GM19395 (cell line): ENCODE measurements at regions not wholly inside any gene's neighbourhood (a gene's known extent, or its start where the extent isn't known, plus 50 kb on each side); places are given as distances from the start of the nearest gene placed in this dataset.

ENCODE experiments used
- ATAC-seq: cut with Tn5 transposase; IDR thresholded peaks from one replicate; pipeline ENCODE4 v1.9.1; 2021; ENCODE audit warnings: mild to moderate bottlenecking, moderate library complexity; ENCODE audit not compliant: unreplicated experiment

- no peak for ATAC-seq
These were observed 130.9 kb upstream of the RPS6KA3 start for GRCh38 chrX:20397587-20397986.

GRCh38 chrX:20394451-20394850, 127.7 kb upstream of the RPS6KA3 start:
- ATAC-seq = no peak

DNA sequence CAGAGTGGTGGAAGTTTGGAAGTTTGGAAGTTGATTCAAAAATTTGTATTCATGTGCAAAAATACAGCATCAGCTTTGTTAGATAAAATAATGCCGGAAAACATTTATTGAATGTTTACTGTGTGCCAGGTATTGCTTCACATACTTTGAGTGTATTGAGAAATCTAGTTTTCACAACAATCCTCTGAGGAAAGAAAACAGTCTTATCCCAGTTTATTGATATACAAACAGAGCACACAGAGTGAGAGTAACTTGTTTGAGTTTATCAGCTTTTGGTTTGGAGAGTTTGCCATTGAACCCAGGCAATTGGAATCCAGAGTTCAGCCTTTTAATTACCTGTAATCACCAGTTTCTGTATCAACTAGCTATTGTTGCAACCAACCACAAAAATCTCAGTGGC, 127.2 kb upstream of the RPS6KA3 start:
- ATAC-seq = no peak

- ATAC-seq = no peak
These were observed 121.9 kb upstream of the RPS6KA3 start for GRCh38 chrX:20388594-20388993.

- no peak for ATAC-seq
These were observed 116.8 kb upstream of the RPS6KA3 start for GRCh38 chrX:20383477-20383876.

DNA sequence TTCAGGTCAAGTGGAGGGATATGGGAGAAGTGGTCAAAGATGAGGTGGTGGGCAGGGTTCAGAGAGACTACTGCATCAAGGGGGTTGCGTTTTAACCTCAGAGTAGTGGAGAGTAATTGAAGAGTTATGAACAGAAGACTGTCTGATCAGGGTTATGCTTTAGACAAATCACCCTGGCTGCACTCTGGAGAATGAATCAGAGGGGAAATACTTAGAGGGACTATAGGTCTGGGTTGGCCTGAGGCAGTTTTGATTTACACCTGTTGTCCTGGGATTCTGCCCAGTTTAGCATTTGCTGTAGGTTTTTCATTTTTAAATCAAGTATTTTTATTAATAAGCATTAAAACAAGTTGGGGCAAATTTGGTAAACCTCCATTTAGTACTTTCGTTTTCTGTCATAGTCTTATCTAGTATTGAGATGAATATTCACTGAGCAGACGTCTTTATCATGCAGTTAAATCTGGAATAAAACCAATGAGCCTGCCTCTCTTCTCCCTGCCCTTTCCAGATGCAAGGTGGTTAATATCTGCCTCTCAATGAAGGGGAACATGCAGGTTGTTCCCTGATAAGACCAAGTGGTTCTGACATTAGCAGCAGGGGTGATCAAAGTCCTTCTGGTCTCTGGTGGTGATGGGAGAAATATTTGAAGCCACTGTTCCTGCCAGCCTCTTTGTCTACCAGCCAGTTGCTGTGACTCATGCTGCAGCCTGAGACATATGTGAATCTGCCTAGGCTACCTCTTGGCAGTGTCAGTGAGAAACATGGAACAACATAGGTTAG, 116.0 kb upstream of the RPS6KA3 start:
- peak; percentile 72 for ATAC-seq

GRCh38 chrX:20382082-20382481, 115.4 kb upstream of the RPS6KA3 start:
- ATAC-seq = no peak

- peak; percentile 55 for ATAC-seq
These were observed 111.7 kb upstream of the RPS6KA3 start for GRCh38 chrX:20378233-20378920.

DNA sequence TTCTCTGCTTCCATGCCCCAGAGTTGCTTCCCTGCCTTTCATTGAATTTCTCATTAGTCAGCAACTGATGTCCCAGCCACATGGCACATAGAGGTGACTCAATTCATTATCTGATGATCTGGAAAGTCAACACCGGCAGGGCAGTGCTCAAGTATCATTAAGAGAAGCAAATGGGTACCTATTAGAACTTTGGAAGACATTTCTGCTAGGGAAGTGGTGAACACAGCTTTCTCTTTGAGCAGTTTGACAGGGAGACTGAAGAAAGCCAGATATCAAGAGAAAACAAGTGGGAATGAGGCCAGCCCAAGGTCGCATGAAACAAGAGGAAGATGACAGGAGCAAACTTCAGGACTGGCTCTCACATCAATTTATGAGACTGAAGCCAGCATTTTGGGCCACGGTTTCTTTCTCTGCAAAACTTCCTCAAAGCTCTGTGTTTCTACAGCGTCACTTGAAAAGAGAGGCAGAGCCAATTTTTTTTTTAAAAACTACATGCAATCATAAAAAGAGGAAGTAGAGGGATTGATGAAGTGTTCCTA, 108.3 kb upstream of the RPS6KA3 start:
- ATAC-seq = peak; percentile 52

GRCh38 chrX:20374450-20374849, 107.7 kb upstream of the RPS6KA3 start:
- no peak for ATAC-seq

DNA sequence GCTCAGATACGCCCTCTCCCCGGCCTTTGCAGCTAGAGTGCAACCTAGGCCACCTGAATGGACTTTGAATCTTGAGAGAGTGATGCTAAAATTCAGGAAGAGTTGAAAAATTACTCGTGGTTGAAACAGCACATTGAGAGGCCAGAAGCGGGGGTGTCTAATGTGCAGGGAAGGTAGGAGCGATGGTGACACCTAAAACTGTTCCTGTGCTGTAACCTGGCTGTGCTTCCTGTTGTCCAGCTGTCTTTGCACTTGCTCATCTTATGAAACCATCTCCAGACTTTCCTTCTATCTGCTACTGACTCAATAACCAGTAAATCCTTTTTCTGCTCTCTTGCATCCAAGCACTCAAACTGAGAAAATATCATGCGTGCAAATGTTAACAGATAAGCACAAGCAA, 106.4 kb upstream of the RPS6KA3 start:
- no peak for ATAC-seq

GRCh38 chrX:20372533-20372932, 105.8 kb upstream of the RPS6KA3 start:
- ATAC-seq = no peak

GRCh38 chrX:20369468-20369867, 102.8 kb upstream of the RPS6KA3 start:
- ATAC-seq = no peak

DNA sequence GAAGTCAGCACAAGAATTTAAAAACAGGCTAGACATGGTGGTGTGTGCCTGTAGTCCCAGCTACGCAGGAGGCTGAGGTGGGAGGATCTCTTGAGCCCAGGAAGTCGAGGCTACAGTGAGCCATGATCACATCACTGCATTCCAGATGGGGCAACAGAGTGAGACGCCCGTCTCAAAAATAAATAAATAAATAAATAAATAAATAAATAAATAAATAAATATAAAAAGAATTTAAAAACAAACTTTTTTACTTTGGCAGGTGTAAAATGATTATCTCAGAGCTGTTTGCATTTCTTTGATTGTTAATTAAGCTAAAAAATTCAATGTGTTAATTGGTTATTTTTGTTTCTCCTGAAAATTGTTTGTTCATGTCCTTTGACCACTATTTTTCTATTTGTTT, 97.5 kb upstream of the RPS6KA3 start:
- no peak for ATAC-seq

- ATAC-seq = no peak
These were observed 96.6 kb upstream of the RPS6KA3 start for GRCh38 chrX:20363275-20363674.

DNA sequence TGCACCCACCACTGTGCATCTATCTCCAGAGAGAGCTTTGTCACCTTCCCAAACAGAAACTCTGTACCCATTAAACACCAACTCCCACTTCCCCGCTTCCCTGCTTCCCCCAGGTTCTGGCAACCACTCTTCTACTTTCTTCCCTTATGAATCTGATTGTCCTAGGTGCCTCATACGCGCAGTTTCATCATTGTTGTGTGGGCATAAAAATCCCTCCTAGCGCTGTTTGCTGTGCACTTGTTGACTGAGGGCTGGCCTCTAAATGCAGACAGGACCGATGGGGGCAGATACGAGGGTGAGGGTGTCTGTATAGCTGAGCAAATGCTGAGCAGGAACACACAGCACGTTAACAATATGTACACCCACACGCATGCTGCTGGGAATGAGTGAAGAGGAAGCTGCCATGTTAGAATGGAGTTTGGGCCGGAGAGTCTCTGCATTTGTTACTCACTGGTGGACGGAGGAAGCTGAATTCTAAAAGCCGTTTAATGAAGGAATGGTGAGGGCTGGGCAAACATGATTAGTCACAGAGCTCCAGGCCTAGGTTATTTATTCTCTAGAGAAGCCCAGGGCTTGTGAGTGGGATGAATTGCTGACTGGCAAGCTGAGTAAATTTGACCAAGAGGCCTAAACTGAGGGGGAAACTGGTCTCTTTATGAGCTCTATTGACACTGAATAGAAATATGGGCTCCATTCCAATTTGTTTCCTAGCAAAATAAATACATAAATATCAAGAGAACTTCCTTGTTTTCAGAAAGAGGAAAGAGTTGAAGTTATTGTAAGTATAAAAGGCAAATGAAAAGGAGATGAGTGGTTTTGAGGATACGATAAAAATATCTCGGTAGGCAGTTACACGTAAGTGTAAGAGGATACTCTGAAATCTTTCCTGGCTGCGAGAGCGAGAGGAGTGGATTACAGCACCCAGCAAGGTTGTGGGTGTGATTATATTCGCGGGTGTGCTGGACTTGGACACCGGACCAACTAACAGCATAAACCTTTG, 95.9 kb upstream of the RPS6KA3 start:
- ATAC-seq = no peak

DNA sequence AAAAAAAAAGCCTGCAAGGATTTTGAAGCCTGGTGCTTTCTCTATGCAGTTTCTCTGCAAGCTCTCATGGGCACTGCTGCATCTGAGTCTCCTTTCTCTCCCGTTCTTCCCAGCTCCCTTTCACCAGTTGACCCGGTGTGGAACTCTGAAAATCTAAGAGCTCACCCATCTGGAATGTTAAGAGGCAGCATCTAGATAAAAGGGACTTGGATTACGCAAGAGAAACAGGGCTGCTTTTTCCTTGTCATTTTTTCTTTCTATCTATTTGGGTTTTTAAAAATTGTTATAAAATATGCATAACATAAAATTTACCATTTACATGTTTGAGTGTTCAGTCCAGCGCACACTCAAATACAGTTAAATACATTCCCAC, 95.2 kb upstream of the RPS6KA3 start:
- ATAC-seq = no peak

DNA sequence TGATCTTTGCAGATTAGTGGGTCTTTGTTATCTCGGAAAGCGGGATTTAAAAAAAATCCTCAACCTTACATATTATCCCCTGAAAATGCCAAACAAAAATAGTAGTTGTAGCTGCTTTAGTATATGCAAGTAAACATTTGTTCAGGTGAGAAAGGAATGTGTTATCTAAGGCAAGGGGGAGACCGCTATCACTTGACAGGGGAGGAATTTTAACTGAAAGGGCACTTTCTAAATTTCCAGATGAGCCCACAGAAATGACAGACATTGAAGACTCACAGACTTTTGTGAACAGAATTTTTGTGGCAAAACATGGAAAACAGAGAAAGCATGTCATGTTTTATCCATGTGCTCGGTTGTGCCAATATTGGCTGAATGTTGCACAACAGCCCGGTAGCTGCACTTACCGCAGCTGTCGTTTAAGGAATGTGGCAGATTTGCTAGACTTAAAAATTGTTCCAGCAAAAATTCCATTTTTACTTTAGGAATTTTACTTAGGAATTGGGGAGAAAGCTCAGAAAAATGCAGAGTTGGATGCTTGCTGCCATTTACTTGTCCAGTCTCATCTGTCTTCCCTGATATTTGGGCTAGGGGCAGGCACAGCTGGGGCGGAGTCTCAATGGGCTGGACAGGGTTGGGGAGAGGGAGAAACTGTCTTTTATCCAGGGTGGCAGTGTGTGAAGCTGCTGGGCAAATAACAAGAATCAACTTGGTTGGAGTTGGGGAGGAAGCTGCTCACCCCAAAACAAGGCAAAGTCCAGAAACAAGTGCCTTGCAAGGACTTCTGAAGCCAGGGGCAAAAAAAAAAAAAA, 94.6 kb upstream of the RPS6KA3 start:
- ATAC-seq = no peak

GRCh38 chrX:20355187-20355586, 88.5 kb upstream of the RPS6KA3 start:
- no peak for ATAC-seq

DNA sequence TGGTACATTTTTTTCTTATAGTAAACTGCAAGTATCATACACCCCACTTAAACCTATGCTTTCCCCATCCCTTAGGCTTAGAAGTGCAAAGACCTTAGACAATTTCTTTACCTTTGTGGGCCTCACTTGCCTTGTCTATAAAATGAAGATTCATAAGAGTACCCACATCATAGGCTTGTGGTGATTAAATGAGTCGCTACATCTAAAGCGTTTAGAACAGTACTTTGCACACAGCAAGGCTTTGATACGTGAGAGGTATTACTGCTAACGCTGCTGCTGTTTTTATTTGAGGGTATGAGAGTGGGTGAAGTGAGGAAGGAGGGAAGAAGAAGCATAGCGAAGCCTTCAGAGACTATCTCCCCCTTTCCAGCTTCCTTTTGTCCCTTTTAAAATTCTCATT, 87.8 kb upstream of the RPS6KA3 start:
- no peak for ATAC-seq
